KG1 (cell line): ENCODE measurements at regions not wholly inside any gene's neighbourhood (a gene's known extent, or its start where the extent isn't known, plus 50 kb on each side); places are given as distances from the start of the nearest gene placed in this dataset.
"Not testable (repeated sequence)": the region's sequence is repeated elsewhere in the genome, so short reads cannot be mapped to it uniquely, and the experiment has no call there.

Source experiments
- DNase-seq: peaks from one replicate; lab custom pipeline; 2025; lab: John Stamatoyannopoulos, UW

DNA sequence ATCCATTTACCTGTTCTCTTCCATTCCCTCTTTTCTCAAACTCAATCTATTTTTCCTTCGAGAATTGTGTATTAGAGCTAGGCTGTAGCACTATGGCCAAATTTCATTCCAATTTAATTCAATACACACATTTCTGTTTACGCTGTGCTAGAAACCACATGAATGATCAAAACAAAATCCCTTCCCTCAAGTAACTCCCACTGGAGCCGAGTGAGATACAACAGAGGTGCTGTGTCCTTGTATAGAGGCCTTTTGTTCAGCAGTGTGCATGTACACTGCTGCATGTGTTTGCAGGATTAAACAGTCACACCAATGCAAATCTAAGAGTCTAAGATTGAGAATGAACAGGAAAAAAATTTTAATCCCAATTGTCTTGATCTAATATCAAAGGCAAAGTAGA lies 734.2 kb downstream of the RAPGEF2 start:
- DNase-seq, result no peak

- DNase-seq, result no peak
Measured at GRCh38 chr4:159855731-159856130, 752.9 kb downstream of the RAPGEF2 start.

DNA sequence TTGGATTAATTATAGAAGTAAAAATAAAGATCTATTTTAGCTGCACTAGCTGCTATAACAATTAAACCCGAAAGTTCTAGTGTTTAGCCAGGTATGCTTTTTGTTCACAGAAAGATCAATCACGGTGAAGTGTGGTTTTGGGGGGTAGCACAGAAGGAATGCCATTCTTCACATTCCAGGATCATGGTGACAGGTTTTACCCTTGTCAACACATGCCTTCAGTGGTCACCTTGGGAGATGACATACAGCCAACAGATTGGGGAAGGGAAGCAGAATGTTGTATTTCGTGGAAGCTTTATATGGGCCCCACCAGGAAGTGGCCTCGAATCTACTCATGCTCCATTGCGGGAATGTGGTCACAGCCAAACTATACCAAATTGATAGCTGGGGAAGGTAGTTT lies 753.6 kb downstream of the RAPGEF2 start:
- no peak for DNase-seq

GRCh38 chr4:159859656-159860148 lies 756.8 kb downstream of the RAPGEF2 start:
- DNase-seq, result no peak

DNA sequence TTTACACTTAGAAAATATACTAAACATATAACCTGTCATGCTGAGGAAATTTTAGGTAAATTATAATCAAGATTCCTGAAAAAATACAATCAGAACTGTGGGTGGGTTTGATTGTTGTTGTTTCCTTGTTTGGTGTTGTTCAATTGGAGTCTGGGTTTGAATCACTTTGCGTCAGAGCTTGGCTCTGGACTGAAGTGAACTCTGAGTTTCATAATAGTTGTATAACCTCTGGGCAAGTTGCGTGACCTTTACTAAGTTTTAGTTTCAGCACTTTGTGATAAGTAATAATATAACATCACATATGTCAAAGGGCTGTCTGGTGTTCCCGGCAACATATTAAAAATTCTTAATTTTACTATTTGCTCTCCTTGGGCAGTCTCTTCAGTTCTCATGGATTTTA lies 758.1 kb downstream of the RAPGEF2 start:
- DNase-seq, result no peak

DNA sequence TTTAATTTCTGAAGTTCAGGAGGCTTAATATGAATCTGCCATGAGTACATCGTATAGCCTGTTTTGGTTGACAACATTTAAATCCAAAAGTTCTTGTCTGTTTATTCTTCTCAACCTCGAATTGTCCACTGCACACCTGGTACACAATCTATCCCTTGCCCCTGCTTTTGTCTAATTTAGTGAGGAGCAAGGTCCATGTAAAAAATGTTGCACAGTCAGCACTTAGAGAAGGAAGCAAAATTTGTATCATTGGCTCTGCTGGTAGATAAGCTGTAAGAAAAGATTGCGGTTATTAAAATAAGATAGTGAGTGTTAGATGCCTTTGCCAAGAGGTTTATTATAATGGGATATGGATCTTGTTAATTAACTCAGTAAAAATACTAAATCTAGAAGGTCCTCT lies 761.5 kb downstream of the RAPGEF2 start:
- no peak for DNase-seq

DNA sequence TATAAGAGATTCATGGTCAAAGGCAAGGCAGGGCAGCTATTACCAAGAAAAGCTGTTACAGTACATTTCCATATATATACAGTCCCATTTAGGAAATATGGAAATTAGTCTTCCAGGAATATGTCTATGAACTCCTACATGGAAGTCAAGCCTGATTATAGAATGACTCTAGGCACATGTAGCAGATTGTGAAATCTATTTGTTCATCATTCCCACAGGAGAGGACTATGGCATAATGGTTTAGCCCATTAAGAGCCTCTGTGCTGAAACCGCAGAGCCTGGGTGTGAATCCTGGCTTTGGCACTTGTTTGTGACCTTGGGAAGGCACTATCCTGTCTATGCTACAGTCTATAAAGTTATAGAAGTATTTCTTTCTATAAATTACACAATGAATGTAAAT lies 764.8 kb downstream of the RAPGEF2 start:
- DNase-seq, result no peak

- DNase-seq, result not testable (repeated sequence)
Measured at GRCh38 chr4:159868936-159869335, 766.1 kb downstream of the RAPGEF2 start.

DNA sequence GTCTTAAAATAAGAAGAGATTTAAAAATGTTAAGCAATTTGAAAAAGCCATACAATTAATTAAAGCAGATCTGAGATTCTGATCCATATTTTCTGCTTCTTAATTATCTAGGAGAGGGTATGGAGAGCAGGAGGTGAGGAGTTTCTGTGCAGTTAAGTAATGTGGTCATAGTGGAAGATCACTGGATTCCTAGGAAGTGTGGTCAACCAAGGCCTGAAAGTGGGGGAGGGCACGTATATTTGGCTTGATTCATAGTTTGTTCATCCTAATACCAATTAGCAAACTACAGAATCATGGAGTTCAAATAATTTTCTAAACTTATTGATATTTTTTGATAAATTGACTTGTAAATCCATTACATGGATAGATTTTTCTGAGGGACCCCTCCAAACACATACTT lies 768.3 kb downstream of the RAPGEF2 start:
- DNase-seq, result no peak

DNA sequence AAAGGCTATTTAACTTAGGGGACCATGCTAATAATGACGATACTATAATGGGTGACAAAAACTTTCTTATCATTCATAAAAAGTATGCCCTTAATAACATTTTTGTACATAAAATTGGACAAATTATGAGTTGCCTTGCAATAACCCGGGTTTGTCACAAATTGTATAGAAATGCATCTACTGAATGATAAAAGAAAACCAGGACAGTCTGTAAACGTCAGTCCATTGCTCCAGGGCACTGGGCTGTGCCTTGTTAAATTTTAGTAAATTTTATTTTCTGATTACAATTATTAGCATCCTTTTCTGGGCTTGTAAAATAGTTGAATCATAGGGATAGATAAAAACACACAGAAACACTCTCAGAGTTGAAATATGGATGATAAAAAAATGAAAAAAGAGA lies 778.3 kb downstream of the RAPGEF2 start:
- DNase-seq, result no peak

DNA sequence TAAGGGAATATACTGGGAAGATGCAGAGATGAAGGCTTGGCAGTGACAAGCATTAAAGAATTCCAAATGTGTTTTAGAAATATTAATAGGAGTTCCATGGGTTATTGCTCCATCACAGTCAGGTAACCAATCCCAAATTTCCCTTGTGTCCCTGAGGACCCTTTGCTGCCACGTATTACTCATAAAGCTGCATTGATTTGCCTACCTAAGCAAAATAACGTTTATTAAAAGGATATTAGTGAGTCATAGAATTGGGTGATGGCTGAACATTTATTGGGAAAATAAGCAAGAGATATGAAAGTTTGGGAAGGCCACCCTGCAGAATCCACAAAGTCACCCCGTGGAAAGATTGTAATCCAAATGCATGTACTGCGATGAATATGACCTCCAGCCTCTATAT lies 782.1 kb downstream of the RAPGEF2 start:
- no peak for DNase-seq

DNA sequence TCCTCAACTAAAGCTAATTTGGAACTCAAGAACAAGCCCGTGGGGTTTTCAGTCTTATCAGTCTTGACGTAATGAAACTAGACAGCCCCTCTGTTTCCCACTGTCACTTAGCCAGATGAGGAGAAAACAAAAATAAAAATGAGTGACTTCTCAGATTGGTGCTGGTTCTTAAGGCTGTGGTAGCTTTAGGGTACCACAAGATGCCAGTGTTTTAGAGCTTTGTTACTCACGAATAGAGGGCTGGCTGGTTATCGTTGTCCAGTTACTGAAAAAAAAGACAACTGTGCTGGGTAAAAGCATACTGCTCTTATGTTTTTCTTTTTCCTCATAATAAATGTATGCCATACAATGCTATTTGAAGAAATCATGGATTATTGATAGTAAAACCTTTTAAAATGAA lies 796.7 kb downstream of the RAPGEF2 start:
- DNase-seq, result no peak

DNA sequence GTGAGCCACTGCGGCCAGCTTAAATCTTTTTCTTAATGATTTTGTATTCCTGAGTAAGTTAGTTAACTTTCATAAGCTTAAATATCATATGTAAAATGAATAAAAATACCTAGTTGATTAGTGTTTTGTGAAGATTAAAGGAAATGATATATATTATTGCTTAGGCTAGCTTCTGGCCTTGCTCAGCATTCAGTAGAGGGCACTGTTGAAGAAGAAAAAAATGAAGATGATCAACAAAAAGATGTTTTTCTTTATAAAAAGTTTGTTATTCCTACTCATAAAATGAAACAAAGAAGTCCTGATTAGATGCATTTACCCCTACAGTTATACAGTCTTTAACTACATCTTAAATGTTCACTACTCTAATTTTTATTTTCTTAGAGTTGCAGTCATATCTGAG lies 797.7 kb downstream of the RAPGEF2 start:
- DNase-seq, result no peak

DNA sequence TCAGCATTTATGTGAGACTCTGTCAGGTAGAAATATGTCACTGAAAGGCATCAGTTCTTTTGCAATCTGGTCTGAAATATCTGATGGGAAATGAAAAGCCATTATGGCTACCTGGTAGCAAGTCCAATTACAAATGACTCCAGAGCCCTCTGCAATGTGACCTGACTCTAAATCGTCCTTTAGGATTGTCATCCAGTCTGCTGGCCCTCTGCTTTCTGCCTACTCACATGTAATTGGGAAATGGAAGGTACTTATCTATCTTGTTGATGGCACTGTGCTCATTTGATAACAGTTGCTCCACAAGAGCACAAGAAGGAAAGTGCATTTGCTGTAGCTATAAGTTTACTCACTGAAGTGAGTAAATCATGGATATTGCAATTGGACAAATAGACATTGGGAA lies 799.8 kb downstream of the RAPGEF2 start:
- DNase-seq, result no peak

GRCh38 chr4:159904906-159905305 lies 802.0 kb downstream of the RAPGEF2 start:
- no peak for DNase-seq

DNA sequence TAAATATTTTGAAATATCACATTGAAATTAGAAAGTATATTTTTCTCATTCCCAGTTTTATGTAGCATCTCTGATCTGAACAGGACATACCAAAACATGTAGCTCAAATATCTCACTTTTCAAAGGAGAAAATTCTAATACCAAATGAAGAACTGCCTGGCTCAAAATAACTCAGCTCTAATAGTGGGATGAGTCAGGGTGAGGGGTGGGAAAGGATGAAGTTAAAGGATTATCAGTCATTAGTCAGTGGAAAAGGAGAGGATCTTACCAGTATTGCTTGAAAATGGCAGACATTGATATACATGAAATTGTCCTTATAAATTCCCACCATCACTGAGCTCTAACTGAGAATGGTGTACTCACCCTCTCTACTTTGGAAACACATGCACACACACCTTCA lies 803.2 kb downstream of the RAPGEF2 start:
- DNase-seq, result no peak

DNA sequence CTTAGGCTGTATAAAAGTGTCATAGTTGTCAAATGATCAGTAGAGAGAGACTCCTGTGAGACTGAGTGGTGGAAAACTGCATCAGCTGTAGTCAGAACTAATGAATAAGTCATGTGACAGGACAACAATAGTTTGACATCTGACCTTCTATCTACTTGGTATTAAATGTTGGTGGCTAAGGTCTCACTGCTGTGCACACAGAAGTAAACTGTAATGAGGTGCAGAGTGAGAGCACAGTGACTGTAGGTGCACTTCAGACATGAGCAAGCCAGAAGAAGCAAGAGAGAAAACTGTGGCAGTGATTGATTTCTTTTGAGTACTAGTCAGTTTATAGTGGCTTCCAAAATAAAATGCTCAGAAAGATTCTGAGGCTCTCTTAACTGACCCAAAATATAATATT lies 803.6 kb downstream of the RAPGEF2 start:
- no peak for DNase-seq

GRCh38 chr4:159910721-159911120 lies 807.8 kb downstream of the RAPGEF2 start:
- DNase-seq, result no peak

- no peak for DNase-seq
Measured at GRCh38 chr4:159922119-159922518, 819.2 kb downstream of the RAPGEF2 start.

GRCh38 chr4:159925770-159926169 lies 822.9 kb downstream of the RAPGEF2 start:
- DNase-seq, result no peak

DNA sequence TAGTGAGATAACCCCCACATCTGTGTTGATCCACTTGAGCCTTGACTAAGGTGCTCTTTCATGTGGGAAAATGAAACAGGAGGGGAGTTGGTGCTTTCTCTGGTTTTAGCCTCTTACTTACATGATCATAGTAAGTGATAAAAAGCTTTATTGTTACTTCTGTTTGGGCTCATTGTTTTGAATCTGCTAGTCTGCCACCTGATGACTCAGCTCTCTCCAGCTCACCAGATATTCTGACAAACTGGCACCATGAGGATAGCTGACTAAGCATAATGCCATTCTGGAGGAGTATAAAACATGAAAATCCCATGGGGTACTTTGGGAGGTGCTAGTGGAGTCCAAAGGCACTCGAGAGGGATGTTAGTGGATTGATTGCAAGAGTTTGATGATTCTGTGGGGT lies 824.0 kb downstream of the RAPGEF2 start:
- DNase-seq, result no peak

DNA sequence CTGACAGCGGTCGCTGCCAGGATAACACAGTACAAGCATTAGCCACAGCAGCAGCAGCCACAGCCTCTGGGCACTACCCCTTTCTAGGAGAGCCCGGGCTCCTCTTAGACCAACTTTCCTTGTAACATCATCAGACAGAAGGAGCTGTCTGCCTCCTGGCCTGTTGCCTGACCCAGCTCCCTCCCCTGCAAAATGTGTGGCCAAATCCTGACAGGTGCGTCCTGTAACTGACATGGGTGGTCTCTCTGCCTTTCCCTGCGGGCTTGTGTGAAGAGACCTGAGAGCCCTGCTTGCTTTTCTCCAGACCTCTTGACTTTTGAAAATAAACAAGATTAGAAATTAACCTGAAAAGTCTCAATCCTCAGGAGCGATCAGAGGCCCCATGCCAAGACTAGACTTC lies 824.9 kb downstream of the RAPGEF2 start:
- no peak for DNase-seq

GRCh38 chr4:159934602-159935001 lies 831.7 kb downstream of the RAPGEF2 start:
- not testable (repeated sequence) for DNase-seq

DNA sequence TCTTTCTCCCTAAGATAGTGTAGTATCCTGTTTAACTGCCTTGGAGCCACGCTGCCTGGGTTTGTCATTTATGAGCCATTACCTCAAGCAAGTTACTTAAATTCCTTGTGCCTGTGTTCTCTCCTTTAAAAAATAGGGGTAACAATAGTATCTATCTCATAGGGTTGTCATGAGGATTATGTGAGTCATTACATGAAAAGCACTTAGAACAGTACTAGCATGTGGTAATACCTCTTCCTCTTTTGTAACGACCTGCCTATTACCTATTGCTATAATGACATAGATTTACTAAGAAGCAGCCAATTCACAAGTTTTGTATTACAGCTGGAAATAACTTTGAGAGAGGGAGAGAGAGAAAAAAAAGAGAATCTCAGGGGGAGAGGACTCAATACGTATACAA lies 834.7 kb downstream of the RAPGEF2 start:
- no peak for DNase-seq

DNA sequence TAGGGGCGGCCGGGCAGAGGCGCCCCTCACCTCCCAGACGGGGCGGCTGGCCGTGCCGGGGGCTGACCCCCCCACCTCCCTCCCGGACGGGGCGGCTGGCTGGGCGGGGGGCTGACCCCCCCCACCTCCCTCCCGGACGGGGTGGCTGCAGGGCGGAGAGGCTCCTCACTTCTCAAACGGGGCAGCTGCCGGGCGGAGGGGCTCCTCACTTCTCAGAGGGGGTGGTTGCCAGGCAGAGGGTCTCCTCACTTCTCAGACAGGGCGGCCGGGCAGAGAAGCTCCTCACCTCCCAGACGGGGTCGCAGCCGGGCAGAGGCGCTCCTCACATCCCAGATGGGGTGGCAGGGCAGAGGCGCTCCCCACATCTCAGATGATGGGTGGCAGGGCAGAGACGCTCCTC lies 836.8 kb downstream of the RAPGEF2 start:
- not testable (repeated sequence) for DNase-seq
